HEK293 (cell line): ENCODE measurements at regions not wholly inside any gene's neighbourhood (a gene's known extent, or its start where the extent isn't known, plus 50 kb on each side); places are given as distances from the start of the nearest gene placed in this dataset.
"Not testable (repeated sequence)": the region's sequence is repeated elsewhere in the genome, so short reads cannot be mapped to it uniquely, and the experiment has no call there.

Source experiments
- CTCF ChIA-PET: fragments of 350-600 bp; formaldehyde crosslinking; extraction: SDS; loops from one replicate; lab custom pipeline; 2021; ENCODE audit warnings: antibody characterized with exemption; lab: Yijun Ruan, JAX
- POLR2A ChIA-PET: fragments of 300-600 bp; formaldehyde crosslinking; extraction: SDS; loops from one replicate; lab custom pipeline; 2020; ENCODE audit warnings: antibody characterized with exemption, inconsistent platforms; lab: Yijun Ruan, JAX
- H3K27ac ChIP-seq: fragments of 200-500 bp; sonication (Bioruptor generic); 2 replicates; pipeline ENCODE4 v1.5.1; 2014; ENCODE audit warnings: low read depth, low read length, control low read depth, inconsistent platforms; ENCODE audit errors: extremely low read depth
- H3K36me3 ChIP-seq, 2 experiments: fragments of 200-500 bp in 1 of 2; sonication (Bioruptor generic) in 1 of 2; 1 replicate in 1 of 2; 2 replicates in 1 of 2; pipeline ENCODE4 v1.5.1; 2014 to 2017; ENCODE audit warnings: inconsistent platforms in 2 of 2, low read length in 2 of 2; ENCODE audit not compliant: control insufficient read depth in 2 of 2, insufficient read depth in 1 of 2
- H3K4me1 ChIP-seq: fragments of 200-500 bp; sonication (Bioruptor generic); 2 replicates; pipeline ENCODE4 v1.5.1; 2014; ENCODE audit warnings: mild to moderate bottlenecking, low read length, inconsistent platforms; ENCODE audit not compliant: control insufficient read depth, insufficient read depth
- H3K4me3 ChIP-seq: 2 replicates; pipeline ENCODE4 v1.5.1; 2011; ENCODE audit warnings: low read depth, mild to moderate bottlenecking, control low read depth, low read length, moderate library complexity
- H3K9me3 ChIP-seq: fragments of 200-500 bp; sonication (Bioruptor generic); 2 replicates; pipeline ENCODE4 v1.5.1; 2014; ENCODE audit warnings: low read depth, low read length, inconsistent platforms; ENCODE audit not compliant: control insufficient read depth, insufficient read depth
- CTCF ChIP-seq: fragments of 450-650 bp; formaldehyde crosslinking; IDR thresholded peaks from 2 replicates; pipeline ENCODE4 v1.5.1; 2016; ENCODE audit warnings: missing biosample characterization, missing genetic modification characterization
- GLI2 ChIP-seq: fragments of 450-650 bp; formaldehyde crosslinking; IDR thresholded peaks from 2 replicates; pipeline ENCODE4; 2017; ENCODE audit warnings: missing biosample characterization, missing genetic modification characterization, low read depth, borderline replicate concordance
- GLIS2 ChIP-seq: fragments of 450-650 bp; formaldehyde crosslinking; IDR thresholded peaks from 2 replicates; pipeline ENCODE4 v1.5.1; 2016; ENCODE audit warnings: missing biosample characterization, missing genetic modification characterization
- HOXA7 ChIP-seq: sonication (generic); formaldehyde crosslinking; IDR thresholded peaks from 2 replicates; pipeline ENCODE4 v1.8.1; 2022; ENCODE audit warnings: missing genetic modification reagents, borderline replicate concordance
- KLF16 ChIP-seq: fragments of 450-650 bp; formaldehyde crosslinking; IDR thresholded peaks from 2 replicates; pipeline ENCODE4 v1.5.1; 2017; ENCODE audit warnings: missing biosample characterization, missing genetic modification characterization
- MYNN ChIP-seq: fragments of 450-650 bp; formaldehyde crosslinking; IDR thresholded peaks from 2 replicates; pipeline ENCODE4 v1.5.1; 2016; ENCODE audit warnings: missing biosample characterization, missing genetic modification characterization, borderline replicate concordance
- PRDM4 ChIP-seq: fragments of 450-650 bp; formaldehyde crosslinking; IDR thresholded peaks from 2 replicates; pipeline ENCODE4 v1.5.1; 2017; ENCODE audit warnings: missing biosample characterization, missing genetic modification characterization
- WT1 ChIP-seq: fragments of 450-650 bp; formaldehyde crosslinking; IDR thresholded peaks from 2 replicates; pipeline ENCODE4 v1.5.1; 2016; ENCODE audit warnings: missing biosample characterization, missing genetic modification characterization
- ZNF10 ChIP-seq: fragments of 450-650 bp; formaldehyde crosslinking; IDR thresholded peaks from 2 replicates; pipeline ENCODE4 v1.5.1; 2017; ENCODE audit warnings: missing biosample characterization, missing genetic modification characterization
- ZNF140 ChIP-seq: fragments of 450-650 bp; formaldehyde crosslinking; IDR thresholded peaks from 2 replicates; pipeline ENCODE4 v1.5.1; 2016; ENCODE audit warnings: missing biosample characterization, missing genetic modification characterization
- ZNF2 ChIP-seq: fragments of 450-650 bp; formaldehyde crosslinking; IDR thresholded peaks from 2 replicates; pipeline ENCODE4 v1.5.1; 2016; ENCODE audit warnings: missing biosample characterization, missing genetic modification characterization
- ZNF221 ChIP-seq: fragments of 450-650 bp; formaldehyde crosslinking; IDR thresholded peaks from 2 replicates; pipeline ENCODE4 v1.5.1; 2017; ENCODE audit warnings: missing biosample characterization, missing genetic modification characterization, borderline replicate concordance
- ZNF280D ChIP-seq: fragments of 450-650 bp; formaldehyde crosslinking; IDR thresholded peaks from 2 replicates; pipeline ENCODE4 v1.5.1; 2016; ENCODE audit warnings: missing biosample characterization, missing genetic modification characterization
- ZNF335 ChIP-seq: fragments of 450-650 bp; formaldehyde crosslinking; conservative IDR thresholded peaks from 2 replicates; pipeline ENCODE4 v1.5.1; 2016; ENCODE audit warnings: missing biosample characterization, missing genetic modification characterization
- ZNF366 ChIP-seq: fragments of 450-650 bp; formaldehyde crosslinking; conservative IDR thresholded peaks from 2 replicates; pipeline ENCODE4 v1.5.1; 2016; ENCODE audit warnings: missing biosample characterization, missing genetic modification characterization
- ZNF501 ChIP-seq: fragments of 450-650 bp; formaldehyde crosslinking; IDR thresholded peaks from 2 replicates; pipeline ENCODE4 v1.5.1; 2016; ENCODE audit warnings: missing biosample characterization, missing genetic modification characterization
- ZNF558 ChIP-seq: fragments of 450-650 bp; formaldehyde crosslinking; IDR thresholded peaks from 2 replicates; pipeline ENCODE4 v1.5.1; 2016; ENCODE audit warnings: missing biosample characterization, missing genetic modification characterization
- ZNF580 ChIP-seq: fragments of 450-650 bp; formaldehyde crosslinking; IDR thresholded peaks from 2 replicates; pipeline ENCODE4 v1.5.1; 2016; ENCODE audit warnings: missing biosample characterization, missing genetic modification characterization
- ZNF645 ChIP-seq: fragments of 450-650 bp; formaldehyde crosslinking; IDR thresholded peaks from 2 replicates; pipeline ENCODE4; 2016; ENCODE audit warnings: missing biosample characterization, missing genetic modification characterization
- ZNF76 ChIP-seq: fragments of 450-650 bp; formaldehyde crosslinking; IDR thresholded peaks from 2 replicates; pipeline ENCODE4; 2016; ENCODE audit warnings: low read depth, missing biosample characterization, missing genetic modification characterization, borderline replicate concordance
- ZSCAN5A ChIP-seq: fragments of 450-650 bp; formaldehyde crosslinking; IDR thresholded peaks from 2 replicates; pipeline ENCODE4 v1.5.1; 2016; ENCODE audit warnings: missing biosample characterization, missing genetic modification characterization

GRCh38 chr14:25375639-25376038 is 325.7 kb upstream of the STXBP6 start (continued):
- TF ChIP-seq CTCF (tag by site-specific recombination) (no peak), ZNF140 (no peak), ZNF501 (tag by site-specific recombination) (no peak), KLF16 (tag by site-specific recombination) (no peak), WT1 (tag by site-specific recombination) (no peak), ZNF221 (tag by site-specific recombination) (no peak), ZNF10 (tag by site-specific recombination) (no peak), GLIS2 (tag by site-specific recombination) (no peak)

GRCh38 chr14:25371068-25371467 is 321.1 kb upstream of the STXBP6 start:
- CTCF ChIA-PET: no interaction called here
- no peaks in the 10 kb centered on the region for H3K9me3 ChIP-seq
- H3K4me3 ChIP-seq: no peak overlapping the region
- no peaks in the 10 kb centered on the region for H3K36me3 ChIP-seq
- no peak for TF ChIP-seq ZNF335 (tag by site-specific recombination)
- no peak for TF ChIP-seq PRDM4 (tag by site-specific recombination)
- TF ChIP-seq ZNF76 (tag by site-specific recombination): no peak
- TF ChIP-seq ZNF10 (tag by site-specific recombination): no peak
- TF ChIP-seq GLI2 (tag by site-specific recombination): no peak
- TF ChIP-seq ZNF558: no peak
- TF ChIP-seq, all 188 proteins: peak for 0
- Histone ChIP-seq H3K27ac (no peak overlapping the region), H3K4me1 (no peaks in the 10 kb centered on the region)
- POLR2A ChIA-PET: no interaction called here

- CTCF ChIA-PET, H3K4me3 ChIP-seq, POLR2A ChIA-PET, H3K27ac ChIP-seq, H3K36me3 ChIP-seq, H3K4me1 ChIP-seq, H3K9me3 ChIP-seq: not testable (repeated sequence)
Observed at GRCh38 chr14:25370057-25370456, 320.1 kb upstream of the STXBP6 start.

GRCh38 chr14:25358330-25358729 is 308.4 kb upstream of the STXBP6 start:
- Histone ChIP-seq H3K9me3 (no peaks in the 10 kb centered on the region), H3K4me1 (no peaks in the 10 kb centered on the region), H3K4me3 (no peak overlapping the region), H3K36me3 (no peaks in the 10 kb centered on the region), H3K27ac (no peak overlapping the region)
- ChIA-PET POLR2A (no interaction called here), CTCF (no interaction called here)
- TF ChIP-seq ZNF366: no peak
- no peak for TF ChIP-seq ZNF280D (tag by site-specific recombination)
- no peak for TF ChIP-seq ZSCAN5A
- no peak for TF ChIP-seq MYNN (tag by site-specific recombination)
- no peak for TF ChIP-seq ZNF580
- no peak for TF ChIP-seq ZNF2 (tag by site-specific recombination)
- no peak for TF ChIP-seq HOXA7 (CRISPR knock-in tag)
- no peak for TF ChIP-seq ZNF645 (tag by site-specific recombination)
